Activated T-cell treated with anti-CD3 and anti-CD28 coated beads for 24 hours (primary cell): ENCODE measurements at regions not wholly inside any gene's neighbourhood (a gene's known extent, or its start where the extent isn't known, plus 50 kb on each side); places are given as distances from the start of the nearest gene placed in this dataset.
"Not testable (repeated sequence)": the region's sequence is repeated elsewhere in the genome, so short reads cannot be mapped to it uniquely, and the experiment has no call there.

Experiments used
- DNase-seq: peaks from one replicate; pipeline ENCODE4 v3.0.0-alpha.2; 2020; ENCODE audit warnings: low read depth

DNA sequence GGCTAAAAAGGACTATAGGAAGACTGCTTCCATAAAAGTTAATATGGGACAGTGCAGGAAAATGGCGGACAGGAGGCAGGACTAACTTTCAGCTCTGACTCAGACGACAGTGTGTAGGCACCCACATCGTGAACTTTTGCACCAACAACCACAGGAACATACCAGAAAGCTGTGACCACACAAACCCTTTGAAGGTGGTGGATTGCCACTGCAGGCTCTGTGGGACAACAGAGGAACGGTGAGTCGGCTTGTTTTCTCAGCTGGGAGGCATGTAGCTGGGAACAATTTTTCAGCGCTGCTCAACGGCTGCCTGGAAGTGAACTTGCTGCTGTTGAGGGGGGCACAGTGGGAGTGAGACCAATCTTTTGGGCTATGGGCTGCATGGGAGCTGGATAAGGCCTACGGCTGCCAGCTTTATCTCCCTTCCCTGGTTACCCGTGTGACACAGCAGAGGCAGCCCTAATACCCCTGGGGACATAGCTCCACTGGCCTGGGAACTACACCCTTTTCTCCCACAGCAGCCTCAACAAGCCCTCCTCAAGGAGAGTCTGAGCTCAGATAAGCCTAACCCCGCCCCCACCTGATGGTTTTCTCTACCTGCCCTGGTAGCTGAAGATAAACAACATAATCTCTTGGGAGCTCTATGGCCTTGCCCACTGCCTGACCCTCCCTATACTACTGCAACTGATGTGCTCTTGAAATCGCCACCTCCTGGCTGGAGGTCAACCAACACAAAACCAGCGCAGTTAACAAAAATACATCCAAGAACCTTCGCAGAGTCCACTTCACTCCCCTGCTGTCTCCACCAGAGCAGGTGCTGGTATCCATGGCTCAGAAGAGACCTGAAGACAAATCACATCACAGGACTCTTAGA is 1537.0 kb downstream of the C4orf33 start:
- DNase-seq, result no peak

DNA sequence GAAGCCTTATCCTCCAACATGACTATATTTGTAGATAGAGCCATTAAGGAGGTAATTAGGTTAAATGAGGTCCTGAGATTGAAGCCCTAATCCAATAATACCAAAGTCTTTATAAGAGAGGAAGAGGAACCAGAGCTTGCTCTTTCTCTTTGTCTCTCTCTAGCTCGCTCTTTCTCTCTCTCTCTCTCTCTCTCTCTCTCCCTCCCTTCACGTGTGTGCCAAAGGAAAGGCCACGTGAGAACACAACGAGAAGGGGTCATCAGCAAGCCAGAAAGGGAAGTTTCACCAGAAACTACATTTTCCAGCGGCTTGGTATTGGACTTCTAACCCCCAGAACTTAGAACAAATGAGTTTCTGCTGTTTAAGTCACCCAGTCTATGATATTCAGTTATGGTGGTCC is 1540.5 kb downstream of the C4orf33 start:
- no peak for DNase-seq

DNA sequence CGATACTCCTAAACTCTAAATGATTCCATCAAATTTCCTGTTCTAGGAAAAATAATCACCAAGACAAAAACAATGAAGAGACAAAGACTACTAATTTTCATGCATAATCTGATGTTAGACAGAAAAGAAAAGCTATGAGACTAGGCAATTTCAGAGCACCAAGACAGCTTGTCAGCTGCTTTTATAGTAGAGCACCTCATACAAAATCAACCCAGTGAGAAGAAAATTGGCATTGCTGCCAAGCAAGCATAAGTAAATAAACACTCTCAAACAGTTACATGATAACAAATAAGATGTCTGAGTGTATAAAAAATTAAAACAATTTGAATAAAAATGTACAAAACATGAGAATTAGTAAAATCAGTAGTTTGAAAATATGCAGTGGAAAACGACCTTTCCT is 1544.6 kb downstream of the C4orf33 start:
- DNase-seq, result no peak

DNA sequence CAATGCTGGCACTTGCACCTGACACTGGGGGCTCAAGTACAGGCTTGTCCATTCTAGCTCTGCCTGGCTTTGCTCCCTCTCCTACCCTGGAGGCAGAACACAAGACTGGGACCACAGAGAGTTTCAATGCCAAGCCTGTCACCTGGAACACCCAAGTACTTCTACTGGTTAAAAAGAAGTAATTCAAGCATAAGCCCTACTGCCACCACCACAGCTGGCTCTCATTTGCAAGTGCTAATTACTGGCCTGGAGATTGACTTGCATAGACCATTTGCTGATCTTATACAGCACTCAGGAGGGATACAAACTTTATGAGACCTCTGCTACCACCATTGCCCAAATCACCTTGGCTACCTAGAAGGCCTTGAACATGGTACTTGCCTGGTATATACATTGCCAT is 1550.9 kb downstream of the C4orf33 start:
- DNase-seq, result no peak

DNA sequence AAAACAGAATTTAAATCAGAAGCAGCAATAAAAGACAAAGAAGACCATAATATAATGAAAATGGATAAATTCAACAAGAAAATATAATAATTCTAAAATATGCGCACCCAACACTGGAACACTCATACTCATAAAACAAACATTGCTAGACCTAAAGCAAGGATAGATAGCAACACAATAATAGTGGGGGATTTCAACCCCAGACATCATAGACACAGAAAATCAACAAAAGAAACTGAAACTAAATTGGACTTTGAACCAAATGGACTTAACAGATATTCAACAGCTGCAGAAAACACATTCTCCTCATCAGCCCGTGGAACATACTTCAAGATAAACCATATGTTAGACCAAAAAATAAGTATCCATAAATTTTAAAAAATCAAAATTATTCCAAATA is 1552.6 kb downstream of the C4orf33 start:
- DNase-seq, result no peak

DNA sequence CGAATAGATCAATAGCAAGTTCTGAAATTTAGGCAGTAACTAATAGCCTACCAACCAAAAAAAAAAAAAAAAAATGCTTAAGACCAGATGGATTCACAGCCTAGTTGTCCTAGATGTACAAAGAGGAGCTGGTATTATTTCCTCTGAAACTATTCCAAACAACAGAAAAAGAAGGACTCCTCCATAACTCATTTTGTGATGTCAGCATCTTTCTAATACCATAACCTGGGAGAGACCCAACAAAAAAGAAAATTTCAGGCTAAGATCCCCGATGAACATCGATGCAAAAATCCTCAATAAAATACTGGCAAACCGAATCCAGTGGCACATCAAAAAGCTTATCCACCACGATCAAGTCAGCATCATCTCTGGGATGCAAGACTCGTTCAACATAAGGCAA is 1557.9 kb downstream of the C4orf33 start:
- DNase-seq, result no peak

DNA sequence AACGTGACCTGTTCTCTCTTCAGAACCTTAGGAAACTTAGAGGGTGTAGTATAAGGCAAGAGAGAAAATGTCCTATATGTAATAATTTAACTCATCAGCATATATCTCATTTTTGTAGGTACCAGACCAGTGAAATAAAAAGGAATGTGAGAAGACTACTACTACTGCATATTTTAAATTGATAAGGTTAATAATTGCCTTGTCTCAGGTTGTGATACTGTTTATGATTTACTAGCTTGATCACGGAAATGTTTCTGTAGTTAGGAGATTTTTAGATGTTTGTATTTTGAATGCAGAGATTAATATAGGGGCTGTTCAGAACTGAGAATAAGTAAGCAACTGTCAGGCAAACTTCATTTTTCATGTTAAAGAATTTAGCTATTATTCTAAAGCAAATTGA is 1563.4 kb downstream of the C4orf33 start:
- DNase-seq, result no peak

DNA sequence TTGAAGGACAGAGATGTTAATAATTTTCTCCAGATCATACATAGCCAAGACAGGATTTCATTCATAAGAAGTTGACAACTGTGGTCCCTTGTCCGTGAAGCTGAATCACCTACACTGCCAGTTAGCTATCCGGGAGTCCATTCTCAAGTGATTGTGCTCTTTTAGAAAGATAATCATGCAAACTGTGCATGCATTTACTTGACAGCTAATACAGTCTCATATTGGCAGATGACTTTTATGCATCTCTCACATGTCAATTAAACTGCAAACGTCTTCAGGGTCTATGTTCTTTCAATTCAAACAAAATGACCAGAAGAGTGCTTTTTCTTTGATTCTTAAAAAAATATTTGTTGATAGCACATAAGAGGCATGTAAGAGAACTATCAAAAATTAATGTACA is 1572.9 kb downstream of the C4orf33 start:
- no peak for DNase-seq

DNA sequence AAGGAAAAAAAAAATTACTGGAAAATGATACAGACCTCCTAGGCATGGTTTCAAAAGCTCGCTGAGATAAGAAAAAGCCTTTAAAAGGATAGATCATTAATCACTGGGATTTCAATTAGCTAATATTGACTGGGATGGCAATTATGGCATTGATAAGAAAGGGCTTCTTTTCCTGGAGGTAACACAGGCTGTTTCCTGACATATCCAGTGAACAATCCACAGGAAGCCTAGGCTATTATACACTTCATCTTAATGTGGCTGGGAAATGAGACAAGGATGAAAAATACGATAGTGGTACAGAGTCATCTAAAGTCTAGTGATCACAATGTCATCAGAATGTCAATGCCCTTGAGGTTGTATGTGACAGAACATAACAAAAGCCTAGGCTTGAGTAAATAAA is 1579.3 kb downstream of the C4orf33 start:
- no peak for DNase-seq

DNA sequence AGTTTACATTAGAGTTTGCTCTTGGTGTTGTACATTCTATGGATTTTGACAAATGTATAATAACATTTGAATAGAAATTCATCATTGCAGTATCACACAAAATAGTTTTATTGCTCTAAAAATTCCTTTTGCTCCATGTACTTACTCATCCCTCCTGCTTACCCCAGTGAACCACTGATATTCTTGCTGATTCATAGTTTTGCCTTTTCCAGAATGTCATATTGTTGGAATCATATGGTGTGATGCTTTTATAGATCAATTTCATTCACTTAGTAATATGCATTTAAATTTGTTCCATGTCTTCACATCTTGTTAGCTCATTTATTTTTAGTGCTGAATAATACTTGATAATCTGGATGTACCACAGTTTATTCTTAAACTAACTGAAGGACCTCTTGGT is 1593.2 kb downstream of the C4orf33 start:
- no peak for DNase-seq

DNA sequence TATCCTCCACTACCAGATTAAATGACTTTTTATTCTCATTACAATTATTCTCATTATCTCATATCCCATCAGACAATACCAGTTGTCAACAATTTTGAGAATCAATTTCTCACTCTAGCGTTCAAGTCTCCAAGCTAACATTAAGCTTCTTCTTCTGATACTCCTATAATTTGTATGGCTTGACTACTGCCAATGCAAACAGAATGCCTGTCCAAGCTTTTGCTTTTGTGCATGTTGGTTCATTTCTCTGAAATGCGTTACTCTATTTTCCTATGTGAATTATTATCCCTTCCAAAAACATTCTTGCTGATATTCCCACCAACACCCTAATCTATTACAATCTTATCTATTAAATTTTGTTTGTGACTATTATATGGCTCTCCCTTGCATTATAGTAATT is 1602.3 kb downstream of the C4orf33 start:
- no peak for DNase-seq

DNA sequence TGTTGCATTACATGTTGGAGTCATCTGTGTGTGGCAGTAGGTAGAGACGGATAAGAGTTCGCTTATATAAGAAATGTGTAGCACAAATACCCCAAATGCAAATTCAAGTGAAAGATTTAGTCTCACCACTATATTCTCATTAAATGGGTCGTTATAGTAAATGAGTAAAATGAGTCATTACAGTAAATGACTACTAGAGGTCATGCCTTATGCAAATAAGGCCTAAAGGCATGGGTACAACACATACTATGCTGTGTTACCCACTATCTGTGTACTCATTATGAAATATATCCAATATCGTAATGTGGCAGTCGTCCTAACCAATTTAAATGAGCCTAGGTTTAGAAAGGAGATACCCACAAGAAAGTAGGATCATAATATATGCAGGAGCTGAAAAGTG is 1603.1 kb downstream of the C4orf33 start:
- no peak for DNase-seq

DNA sequence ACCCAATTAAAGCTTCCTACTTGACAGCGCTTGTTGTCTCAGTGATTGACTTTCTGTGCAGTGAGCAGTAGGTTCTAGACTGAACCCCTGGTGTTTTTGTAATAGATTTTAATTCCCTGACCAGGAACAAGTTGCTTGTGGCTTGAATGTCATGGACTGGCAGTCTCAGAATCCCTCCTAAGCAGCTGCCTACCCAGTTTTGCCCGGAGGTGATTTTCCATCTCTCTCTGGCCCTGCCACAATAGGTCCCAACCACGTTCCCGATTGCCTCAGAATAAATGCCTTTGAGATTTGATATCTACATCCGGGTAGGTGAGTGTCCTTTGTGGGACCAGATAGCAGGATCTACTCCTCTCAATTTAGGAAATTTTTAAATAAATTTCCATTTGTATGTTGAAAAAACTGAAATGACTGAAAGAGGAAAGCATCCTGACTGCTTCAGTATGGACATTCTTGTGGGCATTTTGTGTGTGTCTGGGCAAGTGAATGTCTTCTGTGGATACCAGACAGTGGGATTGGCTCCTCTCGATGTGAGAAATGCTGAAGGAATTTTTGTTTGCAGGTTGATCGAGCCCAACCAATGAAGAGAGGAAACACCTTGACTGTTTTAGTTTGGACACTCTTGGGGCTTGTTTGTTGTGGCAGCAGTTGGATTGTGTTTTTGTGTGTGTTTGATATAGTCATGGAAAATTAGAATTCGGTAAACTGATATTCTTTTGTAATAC is 1607.4 kb downstream of the C4orf33 start:
- DNase-seq, result no peak

DNA sequence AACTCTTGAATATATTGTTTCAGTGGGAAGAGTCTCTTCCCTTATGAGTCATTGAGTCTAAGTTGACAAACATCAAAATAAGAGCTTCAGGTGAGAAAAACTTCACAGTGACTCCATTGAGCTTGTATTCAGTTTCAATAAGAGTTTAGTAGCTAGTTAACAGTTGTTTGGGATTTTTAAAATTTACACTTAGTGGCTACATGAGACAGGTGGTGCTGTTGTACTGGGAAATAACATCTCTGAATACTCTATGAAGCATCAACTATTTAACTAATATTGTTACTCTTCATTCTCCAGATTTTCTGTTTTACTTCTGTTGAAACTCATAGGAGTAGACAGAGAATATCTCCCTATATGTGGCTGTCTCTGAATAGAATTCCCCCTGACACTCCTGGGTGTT is 1609.1 kb downstream of the C4orf33 start:
- no peak for DNase-seq

DNA sequence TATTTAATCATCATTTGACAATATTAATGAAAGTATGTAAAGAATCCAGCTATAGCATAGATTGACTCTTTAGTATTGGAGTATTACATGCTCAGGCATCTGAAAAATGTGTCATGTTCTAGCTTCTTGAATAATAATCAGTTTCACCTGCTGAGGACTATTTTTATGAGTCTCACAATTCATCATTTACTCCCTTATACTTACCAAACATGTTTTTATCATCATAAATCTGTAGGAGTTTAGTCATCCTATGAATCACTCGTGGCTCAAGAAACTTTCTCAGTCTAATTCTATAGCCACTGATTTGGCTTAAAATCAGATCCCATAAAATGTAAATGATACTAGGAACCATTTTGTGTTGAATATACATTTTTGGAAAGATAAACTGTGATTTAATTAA is 1616.1 kb downstream of the C4orf33 start:
- no peak for DNase-seq

DNA sequence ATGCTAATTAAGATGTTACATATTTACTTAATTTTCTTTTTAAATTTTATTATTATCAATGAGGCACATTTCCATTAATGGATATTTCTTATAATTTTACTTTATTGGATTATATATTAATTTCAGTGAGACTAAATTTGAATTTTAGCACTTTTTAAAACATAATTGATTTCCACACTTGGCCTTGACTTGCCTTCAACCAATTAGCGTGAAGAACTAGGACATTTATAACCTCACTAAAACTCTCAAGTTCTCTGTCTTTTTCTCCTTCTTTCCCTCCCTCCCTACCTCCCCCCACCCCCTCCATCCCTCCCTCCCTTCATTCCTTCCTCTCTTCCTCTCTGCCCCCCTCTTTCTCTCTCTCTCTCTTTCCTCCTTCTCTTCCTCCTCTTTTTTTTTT is 1618.1 kb downstream of the C4orf33 start:
- no peak for DNase-seq

DNA sequence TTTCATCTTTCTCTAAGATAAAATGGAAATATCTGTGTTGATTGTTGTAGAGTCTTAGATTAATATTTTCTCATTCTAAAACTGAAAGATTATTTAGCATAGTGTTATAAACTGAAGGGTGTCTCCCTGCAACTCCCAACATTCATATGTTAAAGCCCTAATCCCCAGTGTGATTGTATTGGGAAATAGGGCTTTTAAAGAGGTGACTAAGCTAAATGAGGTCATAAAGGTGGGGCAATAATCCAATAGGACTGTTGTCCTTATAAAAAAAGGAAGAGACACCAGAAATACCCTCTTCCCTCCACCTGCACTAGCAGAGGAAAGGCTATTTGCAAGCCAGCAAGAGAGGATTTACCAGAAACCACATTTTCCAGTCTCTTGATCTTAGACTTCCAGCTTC is 1626.4 kb downstream of the C4orf33 start:
- DNase-seq, result no peak

DNA sequence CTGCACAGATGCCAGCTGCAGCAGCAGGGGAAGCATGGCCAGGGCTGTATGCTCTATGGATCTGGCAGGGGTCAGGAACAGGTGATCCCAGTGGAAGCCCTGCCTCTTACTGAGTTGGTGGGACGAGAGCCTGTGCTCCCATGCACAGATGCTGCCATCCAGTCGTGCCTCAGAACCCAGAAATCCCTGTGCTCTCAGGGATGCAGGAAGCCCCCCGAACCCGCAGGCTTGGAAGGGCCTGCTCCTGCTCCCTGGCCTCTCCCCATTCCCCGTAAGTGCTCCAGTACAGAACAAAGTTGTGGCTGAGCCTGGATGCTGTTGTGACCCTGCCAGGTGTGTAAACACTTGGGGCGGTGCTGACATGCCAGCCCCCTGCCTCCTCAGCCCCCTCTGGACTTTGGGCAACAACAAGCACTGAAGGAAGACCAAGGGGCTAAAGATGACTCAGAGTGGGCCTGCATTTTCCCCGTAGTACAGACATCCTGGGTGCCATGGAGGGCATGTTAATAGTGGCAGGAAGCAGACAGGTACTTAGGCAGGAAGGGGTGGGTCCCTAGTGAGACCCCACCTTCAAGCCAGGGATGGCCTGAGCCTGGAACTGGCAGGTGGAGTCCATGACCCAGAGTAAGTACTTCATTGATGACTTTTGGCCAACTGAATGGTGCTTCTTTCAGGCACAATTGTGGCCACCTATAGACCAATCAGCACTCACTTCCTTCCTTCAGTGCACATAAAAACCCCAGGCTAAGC is 1640.7 kb downstream of the C4orf33 start:
- DNase-seq, result no peak

DNA sequence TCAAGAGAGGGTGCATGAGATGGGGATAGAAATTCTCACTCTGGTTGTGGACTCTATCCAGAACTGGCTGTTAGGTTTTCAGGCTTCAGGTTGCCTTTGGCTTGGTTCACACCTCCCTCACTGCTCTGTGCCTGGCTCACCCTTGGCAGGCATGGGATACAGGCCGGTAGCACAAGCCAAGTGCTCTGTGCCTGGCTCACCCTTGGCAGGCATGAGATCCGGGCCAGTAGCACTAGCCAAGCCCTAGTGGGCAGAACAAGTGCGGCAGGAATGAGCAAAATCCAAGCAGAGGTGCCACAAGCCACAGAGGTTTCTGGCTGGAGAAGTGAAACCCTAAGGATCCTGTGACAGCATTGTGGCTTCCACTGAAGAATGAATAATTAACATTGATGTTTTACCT is 1642.3 kb downstream of the C4orf33 start:
- DNase-seq, result no peak

DNA sequence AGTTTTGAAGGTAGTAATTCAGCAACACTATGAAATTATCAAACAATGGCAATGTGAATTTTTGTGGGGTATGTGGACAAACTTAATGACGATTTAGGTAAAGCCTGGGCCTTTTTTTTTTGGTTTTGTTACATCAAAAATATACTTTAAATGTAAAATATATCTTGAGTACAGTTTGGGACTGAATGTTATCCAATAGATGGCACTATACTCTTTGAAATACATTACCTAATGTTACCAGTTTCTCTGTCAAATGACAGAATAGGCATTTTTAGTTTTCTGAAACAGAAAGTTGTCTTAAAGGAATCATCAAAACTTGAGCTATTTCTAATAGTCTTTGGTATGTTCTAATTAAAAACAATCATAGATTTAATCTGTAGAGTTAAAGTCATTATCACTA is 1651.9 kb downstream of the C4orf33 start:
- no peak for DNase-seq

DNA sequence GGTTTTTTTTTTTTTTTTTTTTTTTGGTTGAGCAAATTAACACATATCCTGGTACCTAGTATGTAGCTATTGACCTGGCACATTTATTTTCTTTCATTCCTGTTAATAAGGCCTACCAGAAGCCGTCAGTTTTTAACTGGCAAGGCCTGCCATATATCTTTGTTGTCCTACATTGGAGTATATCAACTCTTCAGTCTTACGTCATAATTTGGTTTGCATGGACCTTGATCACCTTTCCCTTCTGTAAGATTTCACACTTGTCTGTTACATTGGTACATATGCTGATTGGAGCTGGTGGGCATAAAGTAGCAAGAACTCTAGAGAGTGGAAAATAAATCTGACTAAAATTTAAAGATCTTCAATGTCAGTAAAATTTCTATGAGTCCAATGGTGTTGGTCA is 1658.0 kb downstream of the C4orf33 start:
- no peak for DNase-seq

DNA sequence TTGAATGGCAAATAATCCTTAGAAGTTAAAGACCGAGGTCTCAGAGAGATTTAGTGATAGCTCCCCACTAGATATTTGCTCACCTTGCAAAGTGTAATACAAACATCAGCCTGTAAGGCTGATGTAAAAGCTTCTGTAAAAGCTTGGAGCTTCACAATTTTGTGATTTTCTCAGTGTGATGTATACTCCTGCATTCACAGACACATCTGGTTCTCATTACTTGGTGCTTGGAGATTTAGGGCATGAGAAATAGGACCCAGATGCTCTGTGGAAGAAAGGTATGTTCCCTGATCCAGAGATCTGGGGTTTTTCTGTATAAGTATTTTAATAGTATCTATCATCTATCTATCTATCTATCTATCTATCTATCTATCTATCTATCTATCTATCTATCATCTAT is 1664.3 kb downstream of the C4orf33 start:
- DNase-seq, result no peak

DNA sequence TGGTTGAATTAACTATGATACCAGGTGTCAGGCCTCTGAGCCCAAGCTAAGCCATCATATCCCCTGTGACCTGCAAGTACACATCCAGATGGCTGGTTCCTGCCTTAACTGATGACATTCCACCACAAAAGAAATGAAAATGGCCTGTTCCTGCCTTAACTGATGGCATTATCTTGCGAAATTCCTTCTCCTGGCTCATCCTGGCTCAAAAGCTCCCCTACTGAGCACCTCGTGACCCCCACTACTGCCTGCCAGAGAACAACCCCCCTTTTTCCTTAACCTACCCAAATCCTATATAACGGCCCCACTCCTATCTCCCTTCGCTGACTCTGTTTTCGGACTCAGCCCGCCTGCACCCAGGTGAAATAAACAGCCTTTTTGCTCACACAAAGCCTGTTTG is 1671.4 kb downstream of the C4orf33 start:
- not testable (repeated sequence) for DNase-seq
